CD4-positive, alpha-beta T cell treated with Interferon alpha-2 for 1 hour (primary cell): ENCODE measurements at regions not wholly inside any gene's neighbourhood (a gene's known extent, or its start where the extent isn't known, plus 50 kb on each side); places are given as distances from the start of the nearest gene placed in this dataset.

Experiments
- DNase-seq, 2 donors: peaks; one replicate each; pipeline ENCODE4 v3.0.0-alpha.2; 2020 to 2022

GRCh38 chr21:41605934-41606285 is 98.0 kb upstream of the TMPRSS2 start:
- DNase-seq, result no peak

GRCh38 chr21:41605178-41605933 is 97.4 kb upstream of the TMPRSS2 start:
- DNase-seq, result no peak

GRCh38 chr21:41604583-41605041 is 96.7 kb upstream of the TMPRSS2 start:
- no peak for DNase-seq

GRCh38 chr21:41603476-41603875 is 95.5 kb upstream of the TMPRSS2 start:
- DNase-seq, result no peak

DNA sequence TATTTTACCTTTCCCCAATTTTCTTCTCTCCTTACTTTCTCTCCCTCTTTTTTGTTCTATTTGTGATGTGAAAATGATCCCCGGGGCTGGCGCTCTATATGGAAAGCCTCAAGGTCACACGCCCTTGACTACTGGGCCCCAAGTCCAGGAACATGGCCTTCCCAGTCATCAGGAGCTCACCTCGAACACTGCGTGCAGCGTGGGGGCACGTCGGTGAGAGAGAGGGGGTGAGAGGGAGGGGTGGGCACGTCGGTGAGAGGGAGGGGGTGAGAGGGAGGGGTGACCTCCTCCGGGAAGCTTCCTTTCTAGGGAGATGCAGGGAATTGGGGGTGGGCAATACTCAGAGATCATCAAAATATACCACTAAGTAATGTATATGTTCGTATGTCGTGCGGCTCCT is 94.6 kb upstream of the TMPRSS2 start:
- DNase-seq, result no peak

DNA sequence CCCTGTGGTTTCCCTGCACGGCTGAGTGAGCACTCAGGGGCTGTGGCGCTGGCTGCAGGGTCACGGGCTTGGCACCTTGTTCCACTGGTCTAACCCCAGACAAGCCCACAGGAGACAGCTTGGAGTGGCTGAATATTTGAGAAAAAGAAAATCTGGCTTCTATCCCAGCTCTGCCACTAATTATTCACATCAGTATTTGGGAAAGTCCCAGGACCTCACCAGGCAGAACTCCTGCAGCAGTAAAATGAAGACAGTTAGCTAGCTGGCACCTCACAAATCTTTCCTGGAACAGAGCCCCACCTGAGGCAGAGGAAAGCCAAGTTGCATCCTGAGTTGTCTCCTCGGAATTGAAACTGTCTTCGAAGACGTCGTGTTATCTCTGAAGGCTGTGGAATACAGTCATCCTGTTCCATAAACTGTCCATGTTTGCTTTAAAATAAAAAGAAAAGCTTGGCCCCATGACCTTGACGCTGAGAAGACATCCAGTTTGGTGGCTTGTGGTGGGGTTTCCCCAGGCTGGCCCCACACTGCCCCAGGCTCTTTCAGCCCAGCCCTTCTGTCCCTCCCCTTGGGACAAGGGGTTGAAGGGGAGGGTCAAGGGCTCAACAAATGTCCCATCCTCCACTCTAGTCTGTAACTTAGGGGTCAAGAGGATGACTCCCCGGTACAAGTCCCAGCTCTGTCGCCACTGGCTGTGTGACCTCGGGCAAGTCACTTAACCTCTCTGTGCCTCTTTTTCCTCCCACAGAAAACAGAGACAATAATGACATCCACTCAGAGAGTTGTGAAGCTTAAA is 93.8 kb upstream of the TMPRSS2 start:
- DNase-seq, result no peak

GRCh38 chr21:41600961-41601572 is 93.1 kb upstream of the TMPRSS2 start:
- no peak for DNase-seq

- no peak for DNase-seq
Measured at GRCh38 chr21:41600556-41600955, 92.6 kb upstream of the TMPRSS2 start.

DNA sequence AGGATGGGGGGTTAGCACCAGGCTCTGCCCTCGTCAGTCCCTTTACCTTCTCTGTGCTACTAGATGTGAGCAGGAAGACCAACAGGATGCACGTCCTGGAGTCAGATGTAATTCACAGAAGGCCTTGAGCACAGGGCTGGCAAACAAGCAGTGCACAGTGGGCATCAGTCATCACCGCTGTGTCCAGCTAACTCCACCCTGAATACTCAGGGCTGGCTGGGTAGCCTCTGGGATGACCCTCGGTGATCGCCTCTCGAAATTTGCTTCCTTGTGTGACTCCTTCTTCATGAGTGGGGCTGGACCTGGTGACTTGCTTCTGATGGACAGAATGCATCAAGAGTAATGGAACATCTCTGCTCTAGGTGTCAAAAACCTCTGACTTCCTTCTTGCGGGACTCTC is 92.2 kb upstream of the TMPRSS2 start:
- no peak for DNase-seq

- DNase-seq, result no peak
Measured at GRCh38 chr21:41598561-41599431, 90.8 kb upstream of the TMPRSS2 start.

DNA sequence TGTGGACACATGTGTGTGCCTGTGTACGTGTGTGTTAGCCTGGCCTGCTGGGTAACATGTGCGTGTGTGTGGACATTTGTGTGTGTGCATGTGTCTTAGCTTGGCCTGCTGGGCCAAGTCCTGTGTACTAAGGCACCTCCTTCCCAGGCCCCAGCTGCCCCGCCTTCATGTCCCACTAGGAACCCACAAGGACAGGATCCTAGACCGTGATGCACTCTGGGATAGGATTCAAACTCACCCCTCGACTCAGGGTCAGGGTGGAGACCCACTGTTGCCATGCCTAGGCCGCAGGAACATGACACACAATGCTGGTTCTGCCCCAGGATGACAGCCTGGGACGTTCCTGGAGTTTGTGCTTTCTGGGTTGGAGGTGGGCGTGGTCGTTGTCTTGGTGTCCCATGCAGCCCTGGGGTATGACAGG is 89.9 kb upstream of the TMPRSS2 start:
- DNase-seq, result no peak

DNA sequence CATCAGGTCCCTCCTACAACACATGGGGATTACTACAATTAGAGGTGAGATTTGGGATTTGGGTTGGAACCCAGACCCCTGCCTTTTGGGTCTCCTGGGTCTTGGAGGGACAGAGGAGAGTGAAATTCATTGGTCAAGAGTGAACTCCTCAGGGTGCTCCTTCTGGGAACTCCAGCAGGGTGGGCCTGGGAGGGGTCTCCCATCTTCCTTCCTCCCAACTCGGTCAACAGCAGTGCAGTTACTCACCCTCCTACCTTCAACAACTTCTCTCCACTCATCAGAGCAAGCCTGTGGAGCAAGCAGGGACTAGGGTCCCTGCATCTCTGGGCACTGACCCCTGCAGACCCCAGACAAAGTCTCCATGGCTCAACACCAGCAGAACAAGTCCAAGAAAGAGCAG is 89.3 kb upstream of the TMPRSS2 start:
- DNase-seq, result no peak

DNA sequence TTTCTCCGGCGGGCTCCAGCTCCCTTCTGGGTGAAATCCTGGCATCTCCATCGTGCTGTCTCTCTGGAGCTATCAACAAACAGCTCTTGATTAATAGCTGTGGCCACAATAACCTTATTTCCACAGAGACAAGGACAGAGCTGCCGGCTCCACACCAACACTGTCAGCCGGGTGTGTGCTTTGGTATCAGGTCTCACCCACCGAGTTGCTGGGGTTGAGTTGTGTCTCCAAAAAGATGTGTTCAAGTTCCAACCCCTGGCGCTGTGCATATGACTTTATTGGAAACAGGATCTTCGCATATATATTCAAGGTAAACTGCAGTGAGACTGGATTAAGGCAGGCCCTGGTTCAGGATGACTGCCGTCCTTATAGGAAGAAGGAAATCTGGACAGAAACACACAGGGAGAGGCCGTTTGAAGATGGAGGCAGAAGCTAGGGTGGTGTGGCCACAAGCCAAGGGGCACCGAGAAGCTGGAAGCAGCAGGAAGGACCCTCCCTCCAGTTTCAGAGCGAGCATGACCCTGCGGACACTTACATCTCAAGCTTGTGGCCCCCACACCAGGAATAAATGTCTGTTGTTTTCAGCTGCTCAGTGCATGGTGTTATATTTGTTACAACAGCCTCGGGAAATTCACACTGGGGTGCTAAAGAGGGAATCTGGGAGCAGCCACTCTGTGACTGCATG is 88.4 kb upstream of the TMPRSS2 start:
- no peak for DNase-seq

DNA sequence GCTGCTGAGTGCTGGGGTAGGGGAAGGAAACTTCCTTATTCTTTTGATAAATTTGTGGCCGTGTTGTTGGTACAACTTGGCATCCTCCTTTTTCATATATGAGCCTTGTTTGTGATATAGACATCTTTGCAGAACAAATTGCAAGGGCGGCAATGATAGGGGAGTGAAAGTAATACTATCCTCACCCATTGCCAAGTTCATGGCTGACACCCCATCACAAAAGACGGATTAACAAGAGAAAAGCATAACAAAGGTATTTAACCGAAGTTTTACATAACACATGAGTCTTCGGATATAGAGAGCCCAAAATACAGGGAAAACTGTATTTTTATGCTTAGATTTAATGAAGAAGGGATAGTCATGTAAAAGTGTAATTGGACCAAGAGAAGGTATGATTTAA is 86.3 kb upstream of the TMPRSS2 start:
- no peak for DNase-seq

- no peak for DNase-seq
Measured at GRCh38 chr21:41593760-41594138, 85.8 kb upstream of the TMPRSS2 start.

DNA sequence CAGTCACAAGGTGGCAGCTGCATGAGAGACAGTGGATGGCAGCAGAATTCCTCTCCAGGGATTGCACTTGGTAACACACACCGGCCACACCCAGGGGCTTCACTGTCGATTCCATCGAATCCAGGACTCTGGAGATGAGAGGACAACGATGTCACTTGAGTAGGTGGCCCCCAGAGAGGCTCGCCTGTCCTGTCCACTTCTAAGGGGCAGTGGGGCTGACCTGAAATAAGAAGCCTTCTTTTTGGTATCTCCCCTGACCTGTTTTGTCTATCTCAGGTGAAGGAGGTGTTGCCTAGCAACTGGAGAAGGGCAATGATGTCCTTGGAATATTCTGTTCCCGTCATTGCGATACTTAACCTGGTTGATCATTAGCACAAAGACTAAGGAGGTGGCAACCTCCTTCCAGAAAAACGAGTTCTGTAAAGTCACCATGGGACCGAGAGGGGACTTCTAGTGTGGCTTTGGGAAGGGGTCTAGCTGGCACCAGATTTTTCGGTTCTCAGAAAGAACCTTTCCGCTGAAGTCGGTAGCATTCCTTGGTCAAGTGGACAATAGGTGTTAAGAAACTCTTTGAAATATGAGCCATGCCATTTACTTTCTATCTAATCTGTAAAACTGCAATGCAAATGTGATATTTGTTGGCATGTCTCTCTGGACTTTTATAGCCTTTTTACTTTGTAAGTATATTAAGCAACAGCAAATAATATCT is 85.2 kb upstream of the TMPRSS2 start:
- DNase-seq, result no peak

DNA sequence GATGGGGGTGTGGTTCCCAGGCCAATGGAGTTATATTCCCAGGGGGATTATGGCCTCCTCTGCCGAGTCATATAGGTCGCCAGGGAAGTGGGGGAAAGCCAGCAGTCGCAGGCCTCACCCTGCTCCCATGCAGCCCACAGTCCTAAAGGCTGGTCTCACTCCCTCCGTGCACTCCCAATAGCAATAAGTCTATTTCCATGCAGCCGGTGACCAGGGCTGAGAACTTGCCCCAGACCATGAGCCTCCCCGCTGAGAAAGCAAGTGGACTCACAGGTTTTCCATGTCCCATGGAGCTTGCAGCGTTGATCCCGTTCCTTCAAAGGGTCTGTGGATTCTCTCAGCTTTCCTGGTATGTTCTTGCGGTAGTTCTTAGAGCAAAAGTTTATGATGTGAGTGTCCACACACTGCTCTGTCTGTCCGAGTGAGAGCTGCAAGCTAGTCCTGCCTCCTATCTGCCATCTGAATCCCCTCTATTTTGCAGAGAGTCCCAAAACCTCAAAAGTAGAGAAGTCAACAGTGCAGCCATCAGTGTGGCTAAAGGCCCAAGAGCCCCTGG is 81.7 kb upstream of the TMPRSS2 start:
- DNase-seq, result no peak

- DNase-seq, result no peak
Measured at GRCh38 chr21:41589131-41589530, 81.2 kb upstream of the TMPRSS2 start.

DNA sequence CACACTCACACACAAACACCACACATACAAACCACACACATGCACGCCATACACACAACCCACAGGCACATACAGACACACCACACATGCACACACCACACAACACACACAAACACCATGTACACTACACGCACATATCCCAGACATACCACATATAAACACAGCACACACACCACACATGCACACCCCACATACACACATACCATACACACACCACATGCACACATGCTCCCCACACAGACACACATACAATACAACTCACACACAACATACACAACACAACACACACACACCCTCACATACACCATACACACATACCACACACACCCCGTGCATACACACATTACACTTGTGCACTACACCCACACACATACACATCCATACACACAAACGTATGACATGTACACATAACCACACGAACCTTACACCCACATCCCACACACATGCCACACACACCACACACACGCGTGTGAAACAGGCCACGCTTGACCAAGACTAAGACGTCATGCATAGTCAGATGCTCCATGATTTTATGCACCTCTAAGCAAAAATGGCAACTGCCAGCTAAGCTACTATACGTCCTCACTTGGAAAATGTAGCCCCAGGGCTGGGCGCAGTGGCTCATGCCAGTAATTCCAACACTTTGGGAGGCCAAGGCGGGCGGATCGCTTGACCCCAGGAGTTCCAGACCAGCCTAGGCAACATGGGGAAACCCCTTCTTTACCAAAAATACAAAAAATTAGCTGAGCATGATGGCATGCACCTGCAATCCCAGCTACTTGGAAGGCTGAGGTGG is 77.4 kb upstream of the TMPRSS2 start:
- no peak for DNase-seq

DNA sequence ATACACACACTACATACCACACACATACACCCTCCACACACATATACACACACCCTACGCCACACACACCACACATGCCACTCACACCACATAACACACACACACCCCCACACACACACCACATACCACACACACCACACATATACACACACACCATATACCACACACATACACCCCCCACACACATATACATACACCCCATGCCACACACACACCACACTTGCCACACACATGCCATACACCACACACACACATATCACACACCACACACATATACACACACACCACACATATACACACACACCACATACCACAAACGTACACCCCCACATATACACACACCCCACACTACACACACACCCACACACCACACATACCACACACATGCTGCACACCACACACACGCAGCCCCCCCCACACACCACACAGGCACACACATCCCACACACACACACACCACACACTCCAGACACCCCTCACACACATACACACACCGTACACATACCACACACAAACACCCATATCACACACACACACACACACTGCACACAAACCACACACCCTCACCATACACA is 76.7 kb upstream of the TMPRSS2 start:
- no peak for DNase-seq
